GM23338 (cell line): ENCODE measurements at regions not wholly inside any gene's neighbourhood (a gene's known extent, or its start where the extent isn't known, plus 50 kb on each side); places are given as distances from the start of the nearest gene placed in this dataset.

ENCODE experiments used
- CREB1 ChIP-seq: fragments of 250-450 bp; sonication (Bioruptor Pico); IDR thresholded peaks from 2 replicates; pipeline ENCODE4 v1.5.0; 2020; ENCODE audit warnings: low read depth, mild to moderate bottlenecking, moderate library complexity
- EZH2 ChIP-seq: fragments of 200-600 bp; sonication (generic); IDR thresholded peaks from one replicate; pipeline ENCODE4 v1.8.0; 2017; ENCODE audit warnings: antibody characterized with exemption, mild to moderate bottlenecking, low read depth; ENCODE audit not compliant: unreplicated experiment
- EZH2phosphoT487 ChIP-seq: fragments of 200-600 bp; sonication (generic); IDR thresholded peaks from one replicate; pipeline ENCODE4 v1.8.1; 2018; ENCODE audit warnings: antibody characterized with exemption; ENCODE audit not compliant: unreplicated experiment
- JUNB ChIP-seq: IDR thresholded peaks from one replicate; pipeline ENCODE4 v1.6.1; 2016; ENCODE audit warnings: antibody characterized with exemption; ENCODE audit not compliant: unreplicated experiment
- NANOG ChIP-seq: IDR thresholded peaks from 2 replicates; pipeline ENCODE4 v1.6.1; 2016; ENCODE audit warnings: antibody characterized with exemption, borderline replicate concordance
- POLR2AphosphoS5 ChIP-seq: IDR thresholded peaks from 2 replicates; pipeline ENCODE4 v1.6.1; 2016; ENCODE audit warnings: antibody characterized with exemption, low read depth
- ZNF331 ChIP-seq: fragments of 250-450 bp; sonication (Bioruptor Pico); IDR thresholded peaks from 2 replicates; pipeline ENCODE4 v1.5.0; 2020; ENCODE audit warnings: low read depth, mild to moderate bottlenecking, moderate library complexity
- TF ChIP-seq, protein P1 (sequence below), 2 experiments: fragments of 200-600 bp in 1 of 2; sonication (generic) in 1 of 2; conservative IDR thresholded peaks; 2 replicates each; pipeline versions ENCODE4 v1.5.1 to v1.6.1; 2016 to 2017; ENCODE audit warnings: antibody characterized with exemption in 2 of 2, low read depth in 2 of 2, mild to moderate bottlenecking in 2 of 2, moderate library complexity in 1 of 2
- TF ChIP-seq, protein P2 (sequence below): IDR thresholded peaks from one replicate; pipeline ENCODE4 v1.6.1; 2018; ENCODE audit warnings: antibody characterized with exemption; ENCODE audit not compliant: unreplicated experiment
- TF ChIP-seq, protein P3 (sequence below): IDR thresholded peaks from 2 replicates; pipeline ENCODE4 v1.6.1; 2016; ENCODE audit warnings: antibody characterized with exemption
- TF ChIP-seq, protein P4 (sequence below): fragments of 250-450 bp; sonication (Bioruptor Pico); IDR thresholded peaks from 2 replicates; pipeline ENCODE4 v1.5.0; 2020; ENCODE audit warnings: mild to moderate bottlenecking, moderate library complexity

DNA sequence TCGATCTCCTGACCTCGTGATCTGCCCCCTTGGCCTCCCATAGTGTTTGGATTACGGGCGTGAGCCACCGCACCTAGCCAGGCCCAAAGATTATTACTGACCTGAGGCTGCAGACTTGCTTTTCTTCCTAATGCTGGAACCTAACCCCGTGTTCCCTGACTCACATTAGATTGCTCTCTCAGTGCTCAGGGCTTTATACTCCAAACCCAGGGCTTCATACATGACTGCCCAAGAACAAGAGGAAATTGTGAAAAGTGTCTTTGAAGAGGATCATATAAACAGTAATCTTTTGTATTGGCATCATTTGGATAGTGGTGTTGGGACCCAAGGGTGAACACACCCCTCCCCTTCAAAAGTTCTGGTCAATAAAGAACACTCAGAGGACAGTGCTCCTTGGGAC is 233.3 kb upstream of the TAS2R1 start:
- TF ChIP-seq, protein P1, sequence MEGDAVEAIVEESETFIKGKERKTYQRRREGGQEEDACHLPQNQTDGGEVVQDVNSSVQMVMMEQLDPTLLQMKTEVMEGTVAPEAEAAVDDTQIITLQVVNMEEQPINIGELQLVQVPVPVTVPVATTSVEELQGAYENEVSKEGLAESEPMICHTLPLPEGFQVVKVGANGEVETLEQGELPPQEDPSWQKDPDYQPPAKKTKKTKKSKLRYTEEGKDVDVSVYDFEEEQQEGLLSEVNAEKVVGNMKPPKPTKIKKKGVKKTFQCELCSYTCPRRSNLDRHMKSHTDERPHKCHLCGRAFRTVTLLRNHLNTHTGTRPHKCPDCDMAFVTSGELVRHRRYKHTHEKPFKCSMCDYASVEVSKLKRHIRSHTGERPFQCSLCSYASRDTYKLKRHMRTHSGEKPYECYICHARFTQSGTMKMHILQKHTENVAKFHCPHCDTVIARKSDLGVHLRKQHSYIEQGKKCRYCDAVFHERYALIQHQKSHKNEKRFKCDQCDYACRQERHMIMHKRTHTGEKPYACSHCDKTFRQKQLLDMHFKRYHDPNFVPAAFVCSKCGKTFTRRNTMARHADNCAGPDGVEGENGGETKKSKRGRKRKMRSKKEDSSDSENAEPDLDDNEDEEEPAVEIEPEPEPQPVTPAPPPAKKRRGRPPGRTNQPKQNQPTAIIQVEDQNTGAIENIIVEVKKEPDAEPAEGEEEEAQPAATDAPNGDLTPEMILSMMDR (conservative IDR thresholded peaks at IDR 0.05; ENCODE audit: low read depth in 2 of 2): no peak
- TF ChIP-seq, protein P2, sequence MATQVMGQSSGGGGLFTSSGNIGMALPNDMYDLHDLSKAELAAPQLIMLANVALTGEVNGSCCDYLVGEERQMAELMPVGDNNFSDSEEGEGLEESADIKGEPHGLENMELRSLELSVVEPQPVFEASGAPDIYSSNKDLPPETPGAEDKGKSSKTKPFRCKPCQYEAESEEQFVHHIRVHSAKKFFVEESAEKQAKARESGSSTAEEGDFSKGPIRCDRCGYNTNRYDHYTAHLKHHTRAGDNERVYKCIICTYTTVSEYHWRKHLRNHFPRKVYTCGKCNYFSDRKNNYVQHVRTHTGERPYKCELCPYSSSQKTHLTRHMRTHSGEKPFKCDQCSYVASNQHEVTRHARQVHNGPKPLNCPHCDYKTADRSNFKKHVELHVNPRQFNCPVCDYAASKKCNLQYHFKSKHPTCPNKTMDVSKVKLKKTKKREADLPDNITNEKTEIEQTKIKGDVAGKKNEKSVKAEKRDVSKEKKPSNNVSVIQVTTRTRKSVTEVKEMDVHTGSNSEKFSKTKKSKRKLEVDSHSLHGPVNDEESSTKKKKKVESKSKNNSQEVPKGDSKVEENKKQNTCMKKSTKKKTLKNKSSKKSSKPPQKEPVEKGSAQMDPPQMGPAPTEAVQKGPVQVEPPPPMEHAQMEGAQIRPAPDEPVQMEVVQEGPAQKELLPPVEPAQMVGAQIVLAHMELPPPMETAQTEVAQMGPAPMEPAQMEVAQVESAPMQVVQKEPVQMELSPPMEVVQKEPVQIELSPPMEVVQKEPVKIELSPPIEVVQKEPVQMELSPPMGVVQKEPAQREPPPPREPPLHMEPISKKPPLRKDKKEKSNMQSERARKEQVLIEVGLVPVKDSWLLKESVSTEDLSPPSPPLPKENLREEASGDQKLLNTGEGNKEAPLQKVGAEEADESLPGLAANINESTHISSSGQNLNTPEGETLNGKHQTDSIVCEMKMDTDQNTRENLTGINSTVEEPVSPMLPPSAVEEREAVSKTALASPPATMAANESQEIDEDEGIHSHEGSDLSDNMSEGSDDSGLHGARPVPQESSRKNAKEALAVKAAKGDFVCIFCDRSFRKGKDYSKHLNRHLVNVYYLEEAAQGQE: no peak
- no peak for TF ChIP-seq POLR2AphosphoS5
- TF ChIP-seq EZH2phosphoT487: no peak
- TF ChIP-seq CREB1 (CRISPR knock-in tag): no peak
- no peak for TF ChIP-seq EZH2
- no peak for TF ChIP-seq NANOG
- TF ChIP-seq, protein P3, sequence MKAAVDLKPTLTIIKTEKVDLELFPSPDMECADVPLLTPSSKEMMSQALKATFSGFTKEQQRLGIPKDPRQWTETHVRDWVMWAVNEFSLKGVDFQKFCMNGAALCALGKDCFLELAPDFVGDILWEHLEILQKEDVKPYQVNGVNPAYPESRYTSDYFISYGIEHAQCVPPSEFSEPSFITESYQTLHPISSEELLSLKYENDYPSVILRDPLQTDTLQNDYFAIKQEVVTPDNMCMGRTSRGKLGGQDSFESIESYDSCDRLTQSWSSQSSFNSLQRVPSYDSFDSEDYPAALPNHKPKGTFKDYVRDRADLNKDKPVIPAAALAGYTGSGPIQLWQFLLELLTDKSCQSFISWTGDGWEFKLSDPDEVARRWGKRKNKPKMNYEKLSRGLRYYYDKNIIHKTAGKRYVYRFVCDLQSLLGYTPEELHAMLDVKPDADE: no peak
- no peak for TF ChIP-seq JUNB
- TF ChIP-seq, protein P4, sequence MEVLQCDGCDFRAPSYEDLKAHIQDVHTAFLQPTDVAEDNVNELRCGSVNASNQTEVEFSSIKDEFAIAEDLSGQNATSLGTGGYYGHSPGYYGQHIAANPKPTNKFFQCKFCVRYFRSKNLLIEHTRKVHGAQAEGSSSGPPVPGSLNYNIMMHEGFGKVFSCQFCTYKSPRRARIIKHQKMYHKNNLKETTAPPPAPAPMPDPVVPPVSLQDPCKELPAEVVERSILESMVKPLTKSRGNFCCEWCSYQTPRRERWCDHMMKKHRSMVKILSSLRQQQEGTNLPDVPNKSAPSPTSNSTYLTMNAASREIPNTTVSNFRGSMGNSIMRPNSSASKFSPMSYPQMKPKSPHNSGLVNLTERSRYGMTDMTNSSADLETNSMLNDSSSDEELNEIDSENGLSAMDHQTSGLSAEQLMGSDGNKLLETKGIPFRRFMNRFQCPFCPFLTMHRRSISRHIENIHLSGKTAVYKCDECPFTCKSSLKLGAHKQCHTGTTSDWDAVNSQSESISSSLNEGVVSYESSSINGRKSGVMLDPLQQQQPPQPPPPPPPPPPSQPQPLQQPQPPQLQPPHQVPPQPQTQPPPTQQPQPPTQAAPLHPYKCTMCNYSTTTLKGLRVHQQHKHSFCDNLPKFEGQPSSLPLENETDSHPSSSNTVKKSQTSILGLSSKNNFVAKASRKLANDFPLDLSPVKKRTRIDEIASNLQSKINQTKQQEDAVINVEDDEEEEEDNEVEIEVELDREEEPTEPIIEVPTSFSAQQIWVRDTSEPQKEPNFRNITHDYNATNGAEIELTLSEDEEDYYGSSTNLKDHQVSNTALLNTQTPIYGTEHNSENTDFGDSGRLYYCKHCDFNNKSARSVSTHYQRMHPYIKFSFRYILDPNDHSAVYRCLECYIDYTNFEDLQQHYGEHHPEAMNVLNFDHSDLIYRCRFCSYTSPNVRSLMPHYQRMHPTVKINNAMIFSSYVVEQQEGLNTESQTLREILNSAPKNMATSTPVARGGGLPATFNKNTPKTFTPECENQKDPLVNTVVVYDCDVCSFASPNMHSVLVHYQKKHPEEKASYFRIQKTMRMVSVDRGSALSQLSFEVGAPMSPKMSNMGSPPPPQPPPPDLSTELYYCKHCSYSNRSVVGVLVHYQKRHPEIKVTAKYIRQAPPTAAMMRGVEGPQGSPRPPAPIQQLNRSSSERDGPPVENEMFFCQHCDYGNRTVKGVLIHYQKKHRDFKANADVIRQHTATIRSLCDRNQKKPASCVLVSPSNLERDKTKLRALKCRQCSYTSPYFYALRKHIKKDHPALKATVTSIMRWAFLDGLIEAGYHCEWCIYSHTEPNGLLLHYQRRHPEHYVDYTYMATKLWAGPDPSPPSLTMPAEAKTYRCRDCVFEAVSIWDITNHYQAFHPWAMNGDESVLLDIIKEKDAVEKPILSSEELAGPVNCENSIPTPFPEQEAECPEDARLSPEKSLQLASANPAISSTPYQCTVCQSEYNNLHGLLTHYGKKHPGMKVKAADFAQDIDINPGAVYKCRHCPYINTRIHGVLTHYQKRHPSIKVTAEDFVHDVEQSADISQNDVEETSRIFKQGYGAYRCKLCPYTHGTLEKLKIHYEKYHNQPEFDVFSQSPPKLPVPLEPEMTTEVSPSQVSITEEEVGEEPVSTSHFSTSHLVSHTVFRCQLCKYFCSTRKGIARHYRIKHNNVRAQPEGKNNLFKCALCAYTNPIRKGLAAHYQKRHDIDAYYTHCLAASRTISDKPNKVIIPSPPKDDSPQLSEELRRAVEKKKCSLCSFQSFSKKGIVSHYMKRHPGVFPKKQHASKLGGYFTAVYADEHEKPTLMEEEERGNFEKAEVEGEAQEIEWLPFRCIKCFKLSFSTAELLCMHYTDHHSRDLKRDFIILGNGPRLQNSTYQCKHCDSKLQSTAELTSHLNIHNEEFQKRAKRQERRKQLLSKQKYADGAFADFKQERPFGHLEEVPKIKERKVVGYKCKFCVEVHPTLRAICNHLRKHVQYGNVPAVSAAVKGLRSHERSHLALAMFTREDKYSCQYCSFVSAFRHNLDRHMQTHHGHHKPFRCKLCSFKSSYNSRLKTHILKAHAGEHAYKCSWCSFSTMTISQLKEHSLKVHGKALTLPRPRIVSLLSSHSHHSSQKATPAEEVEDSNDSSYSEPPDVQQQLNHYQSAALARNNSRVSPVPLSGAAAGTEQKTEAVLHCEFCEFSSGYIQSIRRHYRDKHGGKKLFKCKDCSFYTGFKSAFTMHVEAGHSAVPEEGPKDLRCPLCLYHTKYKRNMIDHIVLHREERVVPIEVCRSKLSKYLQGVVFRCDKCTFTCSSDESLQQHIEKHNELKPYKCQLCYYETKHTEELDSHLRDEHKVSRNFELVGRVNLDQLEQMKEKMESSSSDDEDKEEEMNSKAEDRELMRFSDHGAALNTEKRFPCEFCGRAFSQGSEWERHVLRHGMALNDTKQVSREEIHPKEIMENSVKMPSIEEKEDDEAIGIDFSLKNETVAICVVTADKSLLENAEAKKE: no peak
- no peak for TF ChIP-seq ZNF331 (CRISPR knock-in tag)
